CD14-positive monocyte (primary cell): ENCODE measurements at regions not wholly inside any gene's neighbourhood (a gene's known extent, or its start where the extent isn't known, plus 50 kb on each side); places are given as distances from the start of the nearest gene placed in this dataset.

Experiments used
- DNase-seq, 3 donors: peaks; one replicate each; pipeline ENCODE4 v3.0.0-alpha.2; 2011 to 2022
- H2AFZ ChIP-seq: 2 replicates; pipeline ENCODE4 v1.6.0; 2012; ENCODE audit warnings: mild to moderate bottlenecking, low read depth, low read length, inconsistent platforms; ENCODE audit not compliant: insufficient read depth, poor library complexity, severe bottlenecking
- H3K27ac ChIP-seq, 2 donors: 1 replicate in 1 of 2; 2 replicates in 1 of 2; pipeline ENCODE4 v1.5.1; 2012 to 2013; ENCODE audit warnings: low read length in 2 of 2, control low read depth in 1 of 2, inconsistent platforms in 1 of 2, low read depth in 1 of 2, mild to moderate bottlenecking in 1 of 2
- H3K27me3 ChIP-seq, 2 donors: one replicate each; pipeline versions ENCODE4 v1.6.0 to v1.6.1; 2011 to 2013; ENCODE audit warnings: low read length in 2 of 2; ENCODE audit not compliant: control insufficient read depth in 2 of 2, insufficient read depth in 2 of 2
- H3K36me3 ChIP-seq, 2 donors: replicated peaks in 1 of 2; 1 replicate in 1 of 2; 2 replicates in 1 of 2; pipeline versions ENCODE4 v1.5.1 to v1.6.1; 2012 to 2013; ENCODE audit warnings: low read length in 2 of 2, control low read depth in 1 of 2, inconsistent platforms in 1 of 2, mild to moderate bottlenecking in 1 of 2; ENCODE audit not compliant: insufficient read depth in 2 of 2, control insufficient read depth in 1 of 2
- H3K4me1 ChIP-seq, 2 donors: 1 replicate in 1 of 2; 2 replicates in 1 of 2; pipeline versions ENCODE4 v1.5.1 to v1.6.1; 2012 to 2013; ENCODE audit warnings: low read length in 2 of 2, control low read depth in 1 of 2, inconsistent platforms in 1 of 2, mild to moderate bottlenecking in 1 of 2, moderate library complexity in 1 of 2; ENCODE audit not compliant: insufficient read depth in 2 of 2, control insufficient read depth in 1 of 2
- H3K4me2 ChIP-seq: replicated peaks from 2 replicates; pipeline ENCODE3; 2012; ENCODE audit warnings: low read length, moderate library complexity, mild to moderate bottlenecking; ENCODE audit not compliant: poor library complexity, severe bottlenecking; ENCODE audit errors: extremely low read depth
- H3K4me3 ChIP-seq, 3 experiments: fragments of 200-600 bp in 1 of 3; sonication (generic) in 1 of 3; replicated peaks in 1 of 3; 1 replicate in 2 of 3; 2 replicates in 1 of 3; pipeline ENCODE4 v1.5.1; 2011 to 2013; ENCODE audit warnings: low read length in 3 of 3, mild to moderate bottlenecking in 3 of 3, control low read depth in 2 of 3, low read depth in 2 of 3, inconsistent platforms in 1 of 3, moderate library complexity in 1 of 3
- H3K79me2 ChIP-seq: 2 replicates; pipeline ENCODE4 v1.6.0; 2012; ENCODE audit warnings: mild to moderate bottlenecking, control low read depth, inconsistent platforms, low read length, moderate library complexity; ENCODE audit not compliant: insufficient read depth
- H3K9ac ChIP-seq: 2 replicates; pipeline ENCODE4 v1.6.0; 2017; ENCODE audit warnings: low read length, mild to moderate bottlenecking; ENCODE audit not compliant: insufficient read depth, poor library complexity, severe bottlenecking
- H3K9me3 ChIP-seq, 2 donors: replicated peaks in 1 of 2; 1 replicate in 1 of 2; 2 replicates in 1 of 2; pipeline versions ENCODE4 v1.5.1 to v1.6.1; 2012 to 2013; ENCODE audit warnings: low read length in 2 of 2, control low read depth in 1 of 2; ENCODE audit not compliant: control insufficient read depth in 1 of 2, insufficient read depth in 1 of 2
- H4K20me1 ChIP-seq: 2 replicates; pipeline ENCODE4 v1.6.0; 2012; ENCODE audit warnings: mild to moderate bottlenecking, low read length, control low read depth, moderate library complexity; ENCODE audit not compliant: insufficient read depth
- H3K27ac Mint-ChIP-seq, 7 donors: one replicate each; pipeline ENCODE4 v1.8.0; 2020; ENCODE audit warnings: mild to moderate bottlenecking in 7 of 7, mixed read lengths in 7 of 7, moderate library complexity in 6 of 7, inconsistent platforms in 2 of 7
- H3K27me3 Mint-ChIP-seq, 3 donors: one replicate each; pipeline ENCODE4 v1.8.0; 2021 to 2022; ENCODE audit warnings: low read depth in 3 of 3, mild to moderate bottlenecking in 3 of 3, mixed read lengths in 3 of 3, moderate library complexity in 3 of 3, inconsistent platforms in 1 of 3
- H3K36me3 Mint-ChIP-seq, 2 donors: one replicate each; pipeline ENCODE4 v1.8.0; 2020; ENCODE audit warnings: mixed read lengths in 2 of 2, inconsistent platforms in 1 of 2, mild to moderate bottlenecking in 1 of 2
- H3K4me1 Mint-ChIP-seq: one replicate; pipeline ENCODE4 v1.8.0; 2020; ENCODE audit warnings: mild to moderate bottlenecking, mixed read lengths
- H3K4me3 Mint-ChIP-seq, 2 donors: one replicate each; pipeline ENCODE4 v1.8.0; 2020; ENCODE audit warnings: mild to moderate bottlenecking in 2 of 2, mixed read lengths in 2 of 2, moderate library complexity in 1 of 2
- H3K9me3 Mint-ChIP-seq, 7 donors: one replicate each; pipeline ENCODE4 v1.8.0; 2020 to 2022; ENCODE audit warnings: mixed read lengths in 7 of 7, mild to moderate bottlenecking in 6 of 7, moderate library complexity in 6 of 7, inconsistent platforms in 2 of 7
- WGBS: methylation state at CpG from one replicate; pipeline ENCODE4 v1.1.5; 2013; ENCODE audit warnings: missing lambda C conversion rate; ENCODE audit not compliant: insufficient coverage; 5-methylcytosine and 5-hydroxymethylcytosine counted together
- intact Hi-C, 2 donors: fragments of 100-400 bp; cut with micrococcal nuclease; formaldehyde crosslinking; loops; one replicate each; pipeline versions ENCODE4 v1.15.0 to v1.15.1; 2023
- TF ChIP-seq, protein P1 (sequence below): fragments of 200-600 bp; IDR thresholded peaks from one replicate; pipeline ENCODE4 v1.8.0; 2022; ENCODE audit warnings: antibody characterized with exemption, mild to moderate bottlenecking

GRCh38 chr16:6190776-6191175 lies 1093.2 kb upstream of the EEF2KMT start:
- Mint-ChIP-seq H3K9me3 (peaks cover 0 to 10% (median 5%) of the 10 kb centered on the region in 7 donors), H3K27ac (no peak overlapping the region), H3K36me3 (no peaks in the 10 kb centered on the region), H3K4me3 (no peak overlapping the region), H3K4me1 (no peaks in the 10 kb centered on the region), H3K27me3 (no peaks in the 10 kb centered on the region)
- Histone ChIP-seq H3K79me2 (no peaks in the 10 kb centered on the region), H3K4me2 (no peak overlapping the region), H4K20me1 (no peaks in the 10 kb centered on the region), H3K9ac (no peak overlapping the region), H2AFZ (no peak overlapping the region), H3K27me3 (no peaks in the 10 kb centered on the region), H3K36me3 (no peaks in the 10 kb centered on the region), H3K27ac (no peak overlapping the region), H3K9me3 (peaks cover 0 to 6% of the 10 kb centered on the region in 2 donors), H3K4me1 (no peaks in the 10 kb centered on the region), H3K4me3 (no peak overlapping the region)
- WGBS = 94% methylated on average over 6 of the region's 7 CpGs
- intact Hi-C loops = no loop called here
- no peak for DNase-seq
- TF ChIP-seq, protein P1, sequence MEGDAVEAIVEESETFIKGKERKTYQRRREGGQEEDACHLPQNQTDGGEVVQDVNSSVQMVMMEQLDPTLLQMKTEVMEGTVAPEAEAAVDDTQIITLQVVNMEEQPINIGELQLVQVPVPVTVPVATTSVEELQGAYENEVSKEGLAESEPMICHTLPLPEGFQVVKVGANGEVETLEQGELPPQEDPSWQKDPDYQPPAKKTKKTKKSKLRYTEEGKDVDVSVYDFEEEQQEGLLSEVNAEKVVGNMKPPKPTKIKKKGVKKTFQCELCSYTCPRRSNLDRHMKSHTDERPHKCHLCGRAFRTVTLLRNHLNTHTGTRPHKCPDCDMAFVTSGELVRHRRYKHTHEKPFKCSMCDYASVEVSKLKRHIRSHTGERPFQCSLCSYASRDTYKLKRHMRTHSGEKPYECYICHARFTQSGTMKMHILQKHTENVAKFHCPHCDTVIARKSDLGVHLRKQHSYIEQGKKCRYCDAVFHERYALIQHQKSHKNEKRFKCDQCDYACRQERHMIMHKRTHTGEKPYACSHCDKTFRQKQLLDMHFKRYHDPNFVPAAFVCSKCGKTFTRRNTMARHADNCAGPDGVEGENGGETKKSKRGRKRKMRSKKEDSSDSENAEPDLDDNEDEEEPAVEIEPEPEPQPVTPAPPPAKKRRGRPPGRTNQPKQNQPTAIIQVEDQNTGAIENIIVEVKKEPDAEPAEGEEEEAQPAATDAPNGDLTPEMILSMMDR = no peak

DNA sequence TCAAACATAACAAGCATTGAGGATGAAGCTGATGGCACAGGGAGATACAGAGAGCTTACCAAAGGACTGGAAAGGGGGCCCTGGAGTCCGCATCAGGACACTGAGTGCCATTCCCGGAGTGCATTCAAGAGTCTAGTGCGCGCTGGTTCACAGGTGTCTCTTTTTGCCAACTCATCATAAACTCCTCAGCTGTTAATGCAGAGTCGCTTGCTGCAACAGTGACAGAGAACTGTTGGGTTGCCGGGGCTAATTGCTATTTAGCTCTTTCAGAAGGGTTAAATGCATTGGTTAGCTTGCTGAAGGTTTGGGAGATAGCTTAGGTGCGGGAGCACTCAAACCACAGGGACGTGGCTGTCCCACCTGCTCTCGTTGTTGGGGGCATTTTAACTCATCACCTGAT lies 1091.6 kb upstream of the EEF2KMT start:
- no peak overlapping the region for H2AFZ ChIP-seq
- Mint-ChIP-seq H3K36me3 (no peaks in the 10 kb centered on the region), H3K27me3 (no peaks in the 10 kb centered on the region), H3K4me3 (no peak overlapping the region), H3K27ac (no peak overlapping the region), H3K4me1 (no peaks in the 10 kb centered on the region), H3K9me3 (peaks cover 0 to 7% (median 3%) of the 10 kb centered on the region in 7 donors)
- no peak overlapping the region for H3K4me2 ChIP-seq
- DNase-seq = no peak
- WGBS = 100% methylated on average over 4 of the region's 9 CpGs
- intact Hi-C loops = no loop called here
- H3K9ac ChIP-seq = no peak overlapping the region
- no peaks in the 10 kb centered on the region for H3K27me3 ChIP-seq
- no peaks in the 10 kb centered on the region for H4K20me1 ChIP-seq
- H3K36me3 ChIP-seq = no peaks in the 10 kb centered on the region
- H3K9me3 ChIP-seq = peaks cover 0 to 3% of the 10 kb centered on the region in 2 donors
- no peak overlapping the region for H3K4me3 ChIP-seq
- no peaks in the 10 kb centered on the region for H3K4me1 ChIP-seq
- TF ChIP-seq, protein P1 = no peak
- no peak overlapping the region for H3K27ac ChIP-seq
- H3K79me2 ChIP-seq = no peaks in the 10 kb centered on the region
